Neural cell (in vitro differentiated cells): ENCODE measurements at regions not wholly inside any gene's neighbourhood (a gene's known extent, or its start where the extent isn't known, plus 50 kb on each side); places are given as distances from the start of the nearest gene placed in this dataset.

Source experiments
- H2AFZ ChIP-seq: fragments of 200-600, 300-800 bp; sonication (generic), shearing (Covaris generic); 2 replicates; pipeline ENCODE4 v1.6.0; 2014; ENCODE audit warnings: low read depth, mild to moderate bottlenecking, antibody characterized with exemption, low read length, moderate library complexity
- H3F3A ChIP-seq: fragments of 200-600 bp; shearing (Covaris generic); 2 replicates; pipeline ENCODE4 v1.6.1; 2016; ENCODE audit warnings: mild to moderate bottlenecking, moderate library complexity, mixed read lengths, antibody characterized with exemption, low read length; ENCODE audit not compliant: insufficient read depth, poor library complexity, severe bottlenecking
- H3K27ac ChIP-seq: fragments of 200-600, 300-800 bp; sonication (generic), shearing (Covaris generic); 2 replicates; pipeline ENCODE4 v1.5.1; 2014; ENCODE audit warnings: mild to moderate bottlenecking, low read length, moderate library complexity
- H3K27me3 ChIP-seq: fragments of 300-800, 200-600 bp; sonication (generic), shearing (Covaris generic); 2 replicates; pipeline ENCODE4 v1.6.0; 2014; ENCODE audit warnings: mild to moderate bottlenecking, low read depth, low read length, moderate library complexity; ENCODE audit not compliant: insufficient read depth
- H3K36me3 ChIP-seq: fragments of 300-800, 200-600 bp; sonication (generic), shearing (Covaris generic); 2 replicates; pipeline ENCODE4 v1.5.1; 2014; ENCODE audit warnings: mild to moderate bottlenecking, antibody characterized with exemption, low read length, moderate library complexity; ENCODE audit not compliant: insufficient read depth
- H3K4me2 ChIP-seq: fragments of 300-800, 200-600 bp; sonication (generic), shearing (Covaris generic); 2 replicates; pipeline ENCODE4 v1.6.0; 2014; ENCODE audit warnings: mild to moderate bottlenecking, low read length
- H3K4me3 ChIP-seq: fragments of 300-800, 200-600 bp; sonication (generic), shearing (Covaris generic); 2 replicates; pipeline ENCODE4 v1.5.1; 2014; ENCODE audit warnings: mild to moderate bottlenecking, low read length, moderate library complexity
- H3K79me2 ChIP-seq: fragments of 200-600 bp; shearing (Covaris generic); replicated peaks from 2 replicates; pipeline ENCODE4 v1.6.0; 2014; ENCODE audit warnings: mild to moderate bottlenecking, low read length, moderate library complexity; ENCODE audit not compliant: insufficient read depth
- H3K9ac ChIP-seq: fragments of 300-800, 200-600 bp; sonication (generic), shearing (Covaris generic); 2 replicates; pipeline ENCODE4 v1.6.1; 2016; ENCODE audit warnings: mild to moderate bottlenecking, low read length, mixed read lengths
- H3K9me2 ChIP-seq: fragments of 200-600 bp; shearing (Covaris generic); 2 replicates; pipeline ENCODE4 v1.6.1; 2016; ENCODE audit warnings: mild to moderate bottlenecking, low read length, mixed read lengths; ENCODE audit not compliant: insufficient read depth
- H3K9me3 ChIP-seq: fragments of 200-600, 300-800 bp; sonication (generic), shearing (Covaris generic); 2 replicates; pipeline ENCODE4 v1.6.1; 2016; ENCODE audit warnings: mild to moderate bottlenecking, mixed run types, low read length, moderate library complexity, mixed read lengths
- H4K20me1 ChIP-seq: fragments of 200-600 bp; shearing (Covaris generic); 2 replicates; pipeline ENCODE4 v1.6.1; 2016; ENCODE audit warnings: mild to moderate bottlenecking, mixed run types; ENCODE audit not compliant: insufficient read depth
- EP300 ChIP-seq: fragments of 450-650 bp; conservative IDR thresholded peaks from 2 replicates; pipeline ENCODE4 v1.6.1; 2014; ENCODE audit warnings: antibody characterized with exemption, mild to moderate bottlenecking, moderate library complexity; ENCODE audit not compliant: poor library complexity, severe bottlenecking
- EZH2 ChIP-seq: fragments of 200-600, 300-800 bp; shearing (Covaris generic), sonication (generic); IDR thresholded peaks from 2 replicates; pipeline ENCODE4 v1.6.1; 2014; ENCODE audit warnings: antibody characterized with exemption, low read length, borderline replicate concordance, mild to moderate bottlenecking; ENCODE audit not compliant: insufficient read depth, poor library complexity, severe bottlenecking
- MXI1 ChIP-seq: fragments of 450-650 bp; conservative IDR thresholded peaks from 2 replicates; pipeline ENCODE4 v1.6.1; 2014; ENCODE audit warnings: antibody characterized with exemption, mild to moderate bottlenecking; ENCODE audit not compliant: poor library complexity, severe bottlenecking
- POLR2AphosphoS5 ChIP-seq: IDR thresholded peaks from 2 replicates; pipeline ENCODE4 v1.6.1; 2012
- RAD21 ChIP-seq: fragments of 450-650 bp; conservative IDR thresholded peaks from 2 replicates; pipeline ENCODE4 v1.6.1; 2014; ENCODE audit warnings: antibody characterized with exemption, mild to moderate bottlenecking, moderate library complexity
- SMC3 ChIP-seq: fragments of 450-650 bp; conservative IDR thresholded peaks from 2 replicates; pipeline ENCODE4 v1.6.1; 2014; ENCODE audit warnings: antibody characterized with exemption, mild to moderate bottlenecking, moderate library complexity; ENCODE audit not compliant: poor library complexity
- TAF1 ChIP-seq: IDR thresholded peaks from 2 replicates; pipeline ENCODE4 v1.6.1; 2012; ENCODE audit warnings: low read depth
- TF ChIP-seq, protein P1 (sequence below): fragments of 450-650 bp; IDR thresholded peaks from 2 replicates; pipeline ENCODE4 v1.5.1; 2014; ENCODE audit warnings: antibody characterized with exemption, mild to moderate bottlenecking, moderate library complexity; ENCODE audit not compliant: poor library complexity, severe bottlenecking
- TF ChIP-seq, protein P2 (sequence below): IDR thresholded peaks from 2 replicates; pipeline ENCODE4 v1.6.1; 2012; ENCODE audit warnings: borderline replicate concordance

DNA sequence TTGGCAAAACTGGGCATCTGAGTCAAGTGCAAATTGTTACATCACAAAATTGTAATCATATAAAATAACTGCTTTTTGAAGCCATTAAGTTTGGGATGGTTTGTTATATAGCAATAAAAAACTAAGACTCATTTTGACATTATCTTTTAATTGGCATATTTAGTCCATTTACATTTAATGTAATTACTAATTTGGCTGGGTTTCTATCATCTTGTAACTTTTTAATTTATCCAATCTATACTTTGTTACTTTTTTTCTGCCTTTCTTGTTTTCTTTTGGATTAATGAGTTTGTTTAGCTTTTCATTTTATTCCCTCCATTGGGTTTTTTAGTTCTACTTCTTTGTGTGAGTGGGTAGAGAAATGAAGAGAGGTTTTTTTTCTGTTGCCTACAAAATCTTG, 76.3 kb downstream of the DRAM2 start:
- Histone ChIP-seq H3K27ac (no peak overlapping the region), H4K20me1 (no peaks in the 10 kb centered on the region), H3K36me3 (no peaks in the 10 kb centered on the region), H3K9me2 (no peaks in the 10 kb centered on the region), H3K79me2 (no peaks in the 10 kb centered on the region), H3K9me3 (no peaks in the 10 kb centered on the region), H2AFZ (no peak overlapping the region), H3F3A (no peaks in the 10 kb centered on the region), H3K4me2 (no peak overlapping the region), H3K9ac (no peak overlapping the region), H3K4me3 (no peak overlapping the region), H3K27me3 (no peaks in the 10 kb centered on the region)
- TF ChIP-seq MXI1 (no peak), RAD21 (no peak), SMC3 (no peak), EZH2 (no peak), TAF1 (no peak), EP300 (no peak), POLR2AphosphoS5 (no peak)
- TF ChIP-seq, protein P1, sequence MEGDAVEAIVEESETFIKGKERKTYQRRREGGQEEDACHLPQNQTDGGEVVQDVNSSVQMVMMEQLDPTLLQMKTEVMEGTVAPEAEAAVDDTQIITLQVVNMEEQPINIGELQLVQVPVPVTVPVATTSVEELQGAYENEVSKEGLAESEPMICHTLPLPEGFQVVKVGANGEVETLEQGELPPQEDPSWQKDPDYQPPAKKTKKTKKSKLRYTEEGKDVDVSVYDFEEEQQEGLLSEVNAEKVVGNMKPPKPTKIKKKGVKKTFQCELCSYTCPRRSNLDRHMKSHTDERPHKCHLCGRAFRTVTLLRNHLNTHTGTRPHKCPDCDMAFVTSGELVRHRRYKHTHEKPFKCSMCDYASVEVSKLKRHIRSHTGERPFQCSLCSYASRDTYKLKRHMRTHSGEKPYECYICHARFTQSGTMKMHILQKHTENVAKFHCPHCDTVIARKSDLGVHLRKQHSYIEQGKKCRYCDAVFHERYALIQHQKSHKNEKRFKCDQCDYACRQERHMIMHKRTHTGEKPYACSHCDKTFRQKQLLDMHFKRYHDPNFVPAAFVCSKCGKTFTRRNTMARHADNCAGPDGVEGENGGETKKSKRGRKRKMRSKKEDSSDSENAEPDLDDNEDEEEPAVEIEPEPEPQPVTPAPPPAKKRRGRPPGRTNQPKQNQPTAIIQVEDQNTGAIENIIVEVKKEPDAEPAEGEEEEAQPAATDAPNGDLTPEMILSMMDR: no peak
- TF ChIP-seq, protein P2, sequence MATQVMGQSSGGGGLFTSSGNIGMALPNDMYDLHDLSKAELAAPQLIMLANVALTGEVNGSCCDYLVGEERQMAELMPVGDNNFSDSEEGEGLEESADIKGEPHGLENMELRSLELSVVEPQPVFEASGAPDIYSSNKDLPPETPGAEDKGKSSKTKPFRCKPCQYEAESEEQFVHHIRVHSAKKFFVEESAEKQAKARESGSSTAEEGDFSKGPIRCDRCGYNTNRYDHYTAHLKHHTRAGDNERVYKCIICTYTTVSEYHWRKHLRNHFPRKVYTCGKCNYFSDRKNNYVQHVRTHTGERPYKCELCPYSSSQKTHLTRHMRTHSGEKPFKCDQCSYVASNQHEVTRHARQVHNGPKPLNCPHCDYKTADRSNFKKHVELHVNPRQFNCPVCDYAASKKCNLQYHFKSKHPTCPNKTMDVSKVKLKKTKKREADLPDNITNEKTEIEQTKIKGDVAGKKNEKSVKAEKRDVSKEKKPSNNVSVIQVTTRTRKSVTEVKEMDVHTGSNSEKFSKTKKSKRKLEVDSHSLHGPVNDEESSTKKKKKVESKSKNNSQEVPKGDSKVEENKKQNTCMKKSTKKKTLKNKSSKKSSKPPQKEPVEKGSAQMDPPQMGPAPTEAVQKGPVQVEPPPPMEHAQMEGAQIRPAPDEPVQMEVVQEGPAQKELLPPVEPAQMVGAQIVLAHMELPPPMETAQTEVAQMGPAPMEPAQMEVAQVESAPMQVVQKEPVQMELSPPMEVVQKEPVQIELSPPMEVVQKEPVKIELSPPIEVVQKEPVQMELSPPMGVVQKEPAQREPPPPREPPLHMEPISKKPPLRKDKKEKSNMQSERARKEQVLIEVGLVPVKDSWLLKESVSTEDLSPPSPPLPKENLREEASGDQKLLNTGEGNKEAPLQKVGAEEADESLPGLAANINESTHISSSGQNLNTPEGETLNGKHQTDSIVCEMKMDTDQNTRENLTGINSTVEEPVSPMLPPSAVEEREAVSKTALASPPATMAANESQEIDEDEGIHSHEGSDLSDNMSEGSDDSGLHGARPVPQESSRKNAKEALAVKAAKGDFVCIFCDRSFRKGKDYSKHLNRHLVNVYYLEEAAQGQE: no peak

DNA sequence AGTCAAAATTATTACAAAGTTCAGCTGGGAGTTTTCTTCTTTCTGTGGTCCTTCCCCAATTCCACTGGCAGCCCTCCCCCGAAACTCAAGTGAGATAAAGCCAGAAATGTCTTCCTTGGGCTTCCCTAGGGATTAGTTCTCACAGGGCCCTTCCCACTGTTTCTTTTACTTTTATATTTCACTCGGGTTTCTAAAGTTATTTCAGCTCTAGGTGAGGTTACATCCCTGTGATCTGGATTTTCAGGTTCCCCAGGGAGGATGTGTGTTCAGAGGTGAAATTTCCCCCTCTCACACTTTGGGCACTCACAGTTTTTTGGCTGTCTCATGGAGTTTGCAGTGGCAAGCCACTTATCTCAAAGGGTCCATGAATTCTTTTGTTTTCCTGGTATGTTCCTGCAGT, 77.3 kb downstream of the DRAM2 start:
- H3K27ac ChIP-seq: no peak overlapping the region
- H2AFZ ChIP-seq: no peak overlapping the region
- H3K27me3 ChIP-seq: no peaks in the 10 kb centered on the region
- TF ChIP-seq MXI1 (no peak), POLR2AphosphoS5 (no peak), EP300 (no peak), EZH2 (no peak), SMC3 (no peak), RAD21 (no peak), TAF1 (no peak)
- TF ChIP-seq, protein P2: no peak
- TF ChIP-seq, protein P1: no peak
- H3K79me2 ChIP-seq: no peaks in the 10 kb centered on the region
- no peaks in the 10 kb centered on the region for H3K9me2 ChIP-seq
- no peaks in the 10 kb centered on the region for H3F3A ChIP-seq
- no peaks in the 10 kb centered on the region for H3K36me3 ChIP-seq
- no peaks in the 10 kb centered on the region for H3K9me3 ChIP-seq
- no peak overlapping the region for H3K9ac ChIP-seq
- no peaks in the 10 kb centered on the region for H4K20me1 ChIP-seq
- no peak overlapping the region for H3K4me3 ChIP-seq
- no peak overlapping the region for H3K4me2 ChIP-seq
